HepG2 (cell line): ENCODE measurements at regions not wholly inside any gene's neighbourhood (a gene's known extent, or its start where the extent isn't known, plus 50 kb on each side); places are given as distances from the start of the nearest gene placed in this dataset.
A peak's percentile ranks its signal among the peaks of the same experiment; 100 is the strongest.

Experiments
- ATAC-seq: fragments of 200-7000 bp; cut with Tn5 transposase; 3 replicates; pipeline ENCODE4 v1.9.1; 2020; ENCODE audit warnings: mild to moderate bottlenecking, moderate library complexity
- BruUV-seq: library from RNA; stranded (reverse); fragments of 400-500 nt; replicated peaks from 2 replicates; lab custom pipeline; 2021; lab: Mats Ljungman, UMichigan
- CTCF ChIA-PET: fragments of 300-600 bp; formaldehyde crosslinking; extraction: SDS; loops from one replicate; lab custom pipeline; 2021; ENCODE audit warnings: low total read pairs, inconsistent platforms, low intra/inter-chr PET ratio; lab: Yijun Ruan, JAX
- POLR2A ChIA-PET: fragments of 350-600 bp; sonication (Branson Sonifier 250); formaldehyde crosslinking; loops from one replicate; lab custom pipeline; 2020; ENCODE audit warnings: antibody characterized with exemption, inconsistent platforms; lab: Yijun Ruan, JAX
- DNase-seq: peaks from one replicate; pipeline ENCODE4 v3.0.0-alpha.2; 2015; ENCODE audit warnings: low spot score
- FAIRE-seq: peaks from 3 replicates; lab custom pipeline; 2011; peaks lifted over from hg19 to GRCh38; lab: Jason Lieb, UNC
- H2AFZ ChIP-seq: one replicate; pipeline ENCODE4 v1.6.1; 2011; ENCODE audit warnings: low read length, inconsistent platforms
- H3K27ac ChIP-seq: fragments of 300-600 bp; 3 replicates; pipeline ENCODE4 v1.8.0; 2011; ENCODE audit warnings: mixed run types, mild to moderate bottlenecking, mixed read lengths, low read length, inconsistent platforms; ENCODE audit not compliant: insufficient read depth; ENCODE audit errors: extremely low read length
- H3K27me3 ChIP-seq, 2 experiments: fragments of 200-600 bp in 1 of 2; 2 replicates in 1 of 2; 3 replicates in 1 of 2; pipeline versions ENCODE4 v1.6.0 to v1.8.0; 2011; ENCODE audit warnings: low read length in 2 of 2, mild to moderate bottlenecking in 2 of 2, moderate library complexity in 2 of 2, inconsistent platforms in 1 of 2; ENCODE audit not compliant: insufficient read depth in 2 of 2, control insufficient read depth in 1 of 2
- H3K36me3 ChIP-seq, 2 experiments: fragments of 200-600 bp in 1 of 2; replicated peaks in 1 of 2; 2 replicates in 1 of 2; 3 replicates in 1 of 2; pipeline versions ENCODE4 v1.5.1 to v1.8.0; 2011; ENCODE audit warnings: low read length in 2 of 2, inconsistent platforms in 1 of 2; ENCODE audit not compliant: insufficient read depth in 2 of 2, control insufficient read depth in 1 of 2
- H3K4me1 ChIP-seq: 2 replicates; pipeline ENCODE4 v1.5.1; 2012; ENCODE audit warnings: low read length, inconsistent platforms; ENCODE audit not compliant: insufficient read depth
- H3K4me2 ChIP-seq: 2 replicates; pipeline ENCODE4 v1.6.0; 2011; ENCODE audit warnings: low read depth, low read length, inconsistent platforms
- H3K4me3 ChIP-seq, 3 experiments: fragments of 200-600 bp in 1 of 3; sonication (generic), shearing (Covaris generic) in 1 of 3; replicated peaks in 1 of 3; 2 replicates each; pipeline ENCODE4 v1.5.1; 2011 to 2016; ENCODE audit warnings: low read length in 3 of 3, inconsistent platforms in 2 of 3, low read depth in 2 of 3, mild to moderate bottlenecking in 2 of 3, control low read depth in 1 of 3, mixed read lengths in 1 of 3; ENCODE audit not compliant: insufficient read depth in 1 of 3
- H3K79me2 ChIP-seq: one replicate; pipeline ENCODE4 v1.6.1; 2011; ENCODE audit warnings: low read length, inconsistent platforms; ENCODE audit not compliant: insufficient read depth
- H3K9ac ChIP-seq: 2 replicates; pipeline ENCODE4 v1.6.0; 2011; ENCODE audit warnings: mild to moderate bottlenecking, low read depth, low read length, inconsistent platforms; ENCODE audit not compliant: insufficient read depth
- H3K9me3 ChIP-seq: 2 replicates; pipeline ENCODE4 v1.5.1; 2012; ENCODE audit warnings: mild to moderate bottlenecking, low read length
- H4K20me1 ChIP-seq: 2 replicates; pipeline ENCODE4 v1.6.0; 2011; ENCODE audit warnings: inconsistent platforms, mild to moderate bottlenecking, low read length, moderate library complexity; ENCODE audit not compliant: insufficient read depth
- ADNP ChIP-seq: sonication (generic); formaldehyde crosslinking; IDR thresholded peaks from 2 replicates; pipeline ENCODE4 v1.4.0; 2020; ENCODE audit warnings: missing genetic modification reagents
- ATAD3A ChIP-seq: sonication (generic); formaldehyde crosslinking; IDR thresholded peaks from 2 replicates; pipeline ENCODE4 v1.4.0; 2020; ENCODE audit warnings: missing genetic modification reagents
- CREB1 ChIP-seq, 2 experiments: fragments of 450-650 bp in 1 of 2; IDR thresholded peaks; 2 replicates each; pipeline ENCODE4 v1.6.1; 2016 to 2017; ENCODE audit warnings: control low read depth in 1 of 2, mild to moderate bottlenecking in 1 of 2, missing compliant biosample characterization in 1 of 2, missing genetic modification characterization in 1 of 2
- ELF4 ChIP-seq: sonication (generic); formaldehyde crosslinking; IDR thresholded peaks from 2 replicates; pipeline ENCODE4 v1.5.0; 2020; ENCODE audit warnings: missing genetic modification reagents, mild to moderate bottlenecking, moderate library complexity, borderline replicate concordance
- FOXO1 ChIP-seq: sonication (generic); formaldehyde crosslinking; IDR thresholded peaks from 2 replicates; pipeline ENCODE4 v1.4.0; 2020; ENCODE audit warnings: missing genetic modification reagents
- HDAC1 ChIP-seq: sonication (generic); formaldehyde crosslinking; IDR thresholded peaks from 2 replicates; pipeline ENCODE4 v1.5.1; 2020; ENCODE audit warnings: mild to moderate bottlenecking, missing genetic modification reagents
- KDM6A ChIP-seq: IDR thresholded peaks from 2 replicates; pipeline ENCODE4 v1.6.1; 2016; ENCODE audit warnings: low read depth
- KLF12 ChIP-seq: sonication (generic); formaldehyde crosslinking; IDR thresholded peaks from 2 replicates; pipeline ENCODE4 v1.4.0; 2020; ENCODE audit warnings: missing genetic modification reagents, borderline replicate concordance
- KLF13 ChIP-seq: sonication (generic); formaldehyde crosslinking; IDR thresholded peaks from 2 replicates; pipeline ENCODE4 v1.4.0; 2020; ENCODE audit warnings: mild to moderate bottlenecking, missing genetic modification reagents
- KLF16 ChIP-seq, 2 experiments: sonication (generic) in 1 of 2; formaldehyde crosslinking in 1 of 2; IDR thresholded peaks; 2 replicates each; pipeline versions ENCODE4 v1.6.1 to v1.8.0; 2016 to 2023; ENCODE audit warnings: missing genetic modification reagents in 2 of 2, missing compliant biosample characterization in 1 of 2
- NFKB2 ChIP-seq: sonication (generic); formaldehyde crosslinking; IDR thresholded peaks from 2 replicates; pipeline ENCODE4 v1.4.0; 2020; ENCODE audit warnings: missing genetic modification reagents, borderline replicate concordance
- SRSF9 ChIP-seq: fragments of 200-400 bp; formaldehyde crosslinking; IDR thresholded peaks from 2 replicates; pipeline ENCODE4 v1.6.1; 2018; ENCODE audit warnings: borderline replicate concordance, mild to moderate bottlenecking, low read depth, low read length; ENCODE audit not compliant: insufficient read depth, poor library complexity, severe bottlenecking
- STAG1 ChIP-seq: sonication (generic); formaldehyde crosslinking; IDR thresholded peaks from 2 replicates; pipeline ENCODE4 v1.4.0; 2020; ENCODE audit warnings: missing genetic modification reagents
- TMF1 ChIP-seq: sonication (generic); formaldehyde crosslinking; IDR thresholded peaks from 2 replicates; pipeline ENCODE4 v1.8.1; 2022; ENCODE audit warnings: low read depth, missing genetic modification reagents
- XRCC5 ChIP-seq: fragments of 200-400 bp; formaldehyde crosslinking; optimal IDR thresholded peaks from 2 replicates; pipeline ENCODE3; 2017; ENCODE audit warnings: mild to moderate bottlenecking, low read length
- ZNF282 ChIP-seq: fragments of 450-650 bp; IDR thresholded peaks from 2 replicates; pipeline ENCODE4 v1.6.1; 2018; ENCODE audit not compliant: partially characterized antibody
- ZNF331 ChIP-seq: sonication (generic); formaldehyde crosslinking; IDR thresholded peaks from 2 replicates; pipeline ENCODE4 v1.4.0; 2020; ENCODE audit warnings: missing genetic modification reagents
- ZNF367 ChIP-seq: sonication (generic); formaldehyde crosslinking; IDR thresholded peaks from 2 replicates; pipeline ENCODE4 v1.4.0; 2020; ENCODE audit warnings: missing genetic modification reagents, borderline replicate concordance
- ZNF724P ChIP-seq: sonication (generic); formaldehyde crosslinking; IDR thresholded peaks from 2 replicates; pipeline ENCODE4 v1.8.0; 2022; ENCODE audit warnings: missing genetic modification reagents, borderline replicate concordance
- WGBS: methylation state at CpG from one replicate; pipeline ENCODE4 v1.1.6; 2017; ENCODE audit warnings: low lambda C conversion rate; 5-methylcytosine and 5-hydroxymethylcytosine counted together
- in situ Hi-C: cut with HindIII; loops from 2 replicates; pipeline ENCODE4 v1.10.0; 2017; ENCODE audit warnings: low pct_unique_long_range_greater_than_20kb; ENCODE audit not compliant: extremely low pct_ligation_motif_present
- intact Hi-C: fragments of 100-400 bp; cut with micrococcal nuclease; formaldehyde crosslinking; loops from one replicate; pipeline ENCODE4 v1.10.0; 2022; ENCODE audit not compliant: unreplicated experiment
- TF ChIP-seq, protein P1 (sequence below): IDR thresholded peaks from 2 replicates; pipeline ENCODE4 v1.6.1; 2012; ENCODE audit warnings: inconsistent platforms
- TF ChIP-seq, protein P2 (sequence below): sonication (generic); formaldehyde crosslinking; IDR thresholded peaks from 2 replicates; pipeline ENCODE4 v1.5.0; 2020; ENCODE audit warnings: mild to moderate bottlenecking, missing genetic modification reagents, moderate library complexity
- TF ChIP-seq, protein P3 (sequence below): sonication (generic); formaldehyde crosslinking; IDR thresholded peaks from 2 replicates; pipeline ENCODE4 v1.5.1; 2020; ENCODE audit warnings: missing genetic modification reagents, mild to moderate bottlenecking, borderline replicate concordance
- TF ChIP-seq, protein P4 (sequence below): sonication (generic); formaldehyde crosslinking; IDR thresholded peaks from 2 replicates; pipeline ENCODE4 v1.4.0; 2020; ENCODE audit warnings: mild to moderate bottlenecking, missing genetic modification reagents

DNA sequence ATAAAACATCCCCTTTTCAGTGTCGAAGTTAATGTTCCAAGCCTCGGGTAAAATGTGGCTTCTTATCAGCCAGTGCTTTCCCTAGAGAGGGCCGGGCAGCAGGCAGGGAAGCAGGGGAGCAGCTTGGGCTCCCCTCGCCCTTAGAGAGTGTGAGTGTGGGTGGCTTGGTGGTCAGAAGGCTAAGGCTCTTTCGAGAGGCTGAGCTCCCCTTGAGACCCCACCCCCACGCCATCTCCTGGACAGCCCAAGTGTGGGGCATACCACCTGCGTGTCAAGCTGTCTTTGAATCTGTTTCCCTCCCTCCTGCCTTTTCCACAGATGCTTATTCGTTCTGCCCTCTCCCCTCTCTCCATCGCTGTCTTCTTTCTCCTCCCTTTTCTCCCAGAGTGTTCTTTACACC lies 95.1 kb upstream of the FOXP4 start:
- H3K27me3 ChIP-seq, result peaks cover 10 to 58% of the 10 kb centered on the region in 2 experiments; a peak in 4 of 5 replicates
- in situ Hi-C loops (loop anchor here (5.0 kb wide), 1 partner anchor 79 kb away; no protein-coding TSS in a partner anchor), intact Hi-C loops (no loop called here)
- no peaks in the 10 kb centered on the region for H4K20me1 ChIP-seq
- no TSS peak for BruUV-seq
- no peaks in the 10 kb centered on the region for H3K36me3 ChIP-seq
- H3K4me2 ChIP-seq, result no peak overlapping the region
- H3K79me2 ChIP-seq, result no peaks in the 10 kb centered on the region
- POLR2A ChIA-PET, result no interaction called here
- DNase-seq (no peak), ATAC-seq (peak; percentile 53), FAIRE-seq (peak; percentile 37)
- H3K27ac ChIP-seq, result no peak overlapping the region
- CTCF ChIA-PET, result interaction anchor here (1.9 kb wide), 2 partner anchors 27 to 82 kb away, joined by 5 to 6 read pairs; no protein-coding TSS in a partner anchor
- 10% methylated on average over 9 of the region's 9 CpGs for WGBS
- H2AFZ ChIP-seq, result no peak overlapping the region
- H3K4me3 ChIP-seq, result no peak overlapping the region
- peaks cover 66% of the 10 kb centered on the region for H3K4me1 ChIP-seq
- no peak overlapping the region for H3K9ac ChIP-seq
- H3K9me3 ChIP-seq, result no peaks in the 10 kb centered on the region
- TF ChIP-seq, protein P1, sequence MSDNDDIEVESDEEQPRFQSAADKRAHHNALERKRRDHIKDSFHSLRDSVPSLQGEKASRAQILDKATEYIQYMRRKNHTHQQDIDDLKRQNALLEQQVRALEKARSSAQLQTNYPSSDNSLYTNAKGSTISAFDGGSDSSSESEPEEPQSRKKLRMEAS, result no peak
- 0 out of 2 replicates have a peak, but pooled peaks have one; percentile 37 for TF ChIP-seq NFKB2 (CRISPR knock-in tag)
- TF ChIP-seq, protein P2, sequence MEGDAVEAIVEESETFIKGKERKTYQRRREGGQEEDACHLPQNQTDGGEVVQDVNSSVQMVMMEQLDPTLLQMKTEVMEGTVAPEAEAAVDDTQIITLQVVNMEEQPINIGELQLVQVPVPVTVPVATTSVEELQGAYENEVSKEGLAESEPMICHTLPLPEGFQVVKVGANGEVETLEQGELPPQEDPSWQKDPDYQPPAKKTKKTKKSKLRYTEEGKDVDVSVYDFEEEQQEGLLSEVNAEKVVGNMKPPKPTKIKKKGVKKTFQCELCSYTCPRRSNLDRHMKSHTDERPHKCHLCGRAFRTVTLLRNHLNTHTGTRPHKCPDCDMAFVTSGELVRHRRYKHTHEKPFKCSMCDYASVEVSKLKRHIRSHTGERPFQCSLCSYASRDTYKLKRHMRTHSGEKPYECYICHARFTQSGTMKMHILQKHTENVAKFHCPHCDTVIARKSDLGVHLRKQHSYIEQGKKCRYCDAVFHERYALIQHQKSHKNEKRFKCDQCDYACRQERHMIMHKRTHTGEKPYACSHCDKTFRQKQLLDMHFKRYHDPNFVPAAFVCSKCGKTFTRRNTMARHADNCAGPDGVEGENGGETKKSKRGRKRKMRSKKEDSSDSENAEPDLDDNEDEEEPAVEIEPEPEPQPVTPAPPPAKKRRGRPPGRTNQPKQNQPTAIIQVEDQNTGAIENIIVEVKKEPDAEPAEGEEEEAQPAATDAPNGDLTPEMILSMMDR (CRISPR knock-in tag), result peak; percentile 64
- no peak for TF ChIP-seq ZNF367 (CRISPR knock-in tag)
- no peak for TF ChIP-seq ADNP (CRISPR knock-in tag)
- peak; percentile 10 for TF ChIP-seq XRCC5
- no peak for TF ChIP-seq KDM6A (CRISPR knock-in tag)
- no peak for TF ChIP-seq TMF1 (CRISPR knock-in tag)
- TF ChIP-seq STAG1 (CRISPR knock-in tag), result peak; percentile 26
- no peak for TF ChIP-seq FOXO1 (CRISPR knock-in tag)
- TF ChIP-seq ELF4 (CRISPR knock-in tag), result no peak
- TF ChIP-seq ZNF724P (CRISPR knock-in tag), result 0 out of 2 replicates have a peak, but pooled peaks have one; percentile 28
- TF ChIP-seq, protein P3, sequence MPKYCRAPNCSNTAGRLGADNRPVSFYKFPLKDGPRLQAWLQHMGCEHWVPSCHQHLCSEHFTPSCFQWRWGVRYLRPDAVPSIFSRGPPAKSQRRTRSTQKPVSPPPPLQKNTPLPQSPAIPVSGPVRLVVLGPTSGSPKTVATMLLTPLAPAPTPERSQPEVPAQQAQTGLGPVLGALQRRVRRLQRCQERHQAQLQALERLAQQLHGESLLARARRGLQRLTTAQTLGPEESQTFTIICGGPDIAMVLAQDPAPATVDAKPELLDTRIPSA (CRISPR knock-in tag), result no peak
- TF ChIP-seq ZNF282, result no peak
- TF ChIP-seq ATAD3A (CRISPR knock-in tag), result no peak
- peak; percentile 57 to 89; a peak in 3 of 4 replicates for TF ChIP-seq KLF16 (CRISPR knock-in tag; IDR thresholded peaks at IDR 0.05)
- TF ChIP-seq, protein P4, sequence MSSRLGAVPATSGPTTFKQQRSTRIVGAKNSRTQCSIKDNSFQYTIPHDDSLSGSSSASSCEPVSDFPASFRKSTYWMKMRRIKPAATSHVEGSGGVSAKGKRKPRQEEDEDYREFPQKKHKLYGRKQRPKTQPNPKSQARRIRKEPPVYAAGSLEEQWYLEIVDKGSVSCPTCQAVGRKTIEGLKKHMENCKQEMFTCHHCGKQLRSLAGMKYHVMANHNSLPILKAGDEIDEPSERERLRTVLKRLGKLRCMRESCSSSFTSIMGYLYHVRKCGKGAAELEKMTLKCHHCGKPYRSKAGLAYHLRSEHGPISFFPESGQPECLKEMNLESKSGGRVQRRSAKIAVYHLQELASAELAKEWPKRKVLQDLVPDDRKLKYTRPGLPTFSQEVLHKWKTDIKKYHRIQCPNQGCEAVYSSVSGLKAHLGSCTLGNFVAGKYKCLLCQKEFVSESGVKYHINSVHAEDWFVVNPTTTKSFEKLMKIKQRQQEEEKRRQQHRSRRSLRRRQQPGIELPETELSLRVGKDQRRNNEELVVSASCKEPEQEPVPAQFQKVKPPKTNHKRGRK (CRISPR knock-in tag), result 0 out of 2 replicates have a peak, but pooled peaks have one; percentile 36
- no peak for TF ChIP-seq ZNF331 (CRISPR knock-in tag)
- TF ChIP-seq KLF13 (CRISPR knock-in tag), result peak; percentile 99
- no peak for TF ChIP-seq SRSF9
- TF ChIP-seq HDAC1, result 0 out of 2 replicates have a peak, but pooled peaks have one; percentile 23
- TF ChIP-seq KLF12 (CRISPR knock-in tag), result peak; percentile 99
- TF ChIP-seq CREB1 (IDR thresholded peaks at IDR 0.05), result no peak
- no peak for TF ChIP-seq CREB1 (CRISPR knock-in tag; IDR thresholded peaks at IDR 0.05)
